CD4-positive, alpha-beta T cell (primary cell): ENCODE measurements at regions not wholly inside any gene's neighbourhood (a gene's known extent, or its start where the extent isn't known, plus 50 kb on each side); places are given as distances from the start of the nearest gene placed in this dataset.

Experiments
- ATAC-seq: fragments of 200-7000 bp; cut with Tn5 transposase; one replicate; pipeline ENCODE4 v1.10.0; 2022; ENCODE audit warnings: mild to moderate bottlenecking; ENCODE audit not compliant: poor library complexity
- CTCF ChIA-PET: fragments of 350-600 bp; sonication (Branson Sonifier 250); formaldehyde crosslinking; loops from one replicate; lab custom pipeline; 2021; ENCODE audit warnings: antibody characterized with exemption, inconsistent platforms; lab: Charles Lee
- POLR2A ChIA-PET: fragments of 350-600 bp; sonication (Branson Sonifier 250); formaldehyde crosslinking; loops from one replicate; lab custom pipeline; 2021; ENCODE audit warnings: antibody characterized with exemption, inconsistent platforms; lab: Charles Lee
- DNase-seq, 14 experiments: peaks; one replicate each; pipeline ENCODE4 v3.0.0-alpha.2; 2013 to 2020; ENCODE audit warnings: mixed read lengths in 2 of 14
- H3K27ac ChIP-seq, 2 donors: one replicate each; pipeline versions ENCODE4 v1.5.1 to v1.7.0; 2013; ENCODE audit warnings: low read length in 2 of 2, low read depth in 1 of 2, mild to moderate bottlenecking in 1 of 2
- H3K27me3 ChIP-seq, 2 experiments: 1 replicate in 1 of 2; 2 replicates in 1 of 2; pipeline versions ENCODE4 v1.6.1 to v1.7.0; 2013; ENCODE audit warnings: low read length in 2 of 2, control low read depth in 1 of 2, mild to moderate bottlenecking in 1 of 2, moderate library complexity in 1 of 2; ENCODE audit not compliant: insufficient read depth in 2 of 2, control insufficient read depth in 1 of 2
- H3K36me3 ChIP-seq: one replicate; pipeline ENCODE4 v1.6.1; 2013; ENCODE audit warnings: low read length, control low read depth; ENCODE audit not compliant: insufficient read depth
- H3K4me1 ChIP-seq: one replicate; pipeline ENCODE4 v1.6.1; 2013; ENCODE audit warnings: low read length, control low read depth; ENCODE audit not compliant: insufficient read depth
- H3K4me3 ChIP-seq: one replicate; pipeline ENCODE4 v1.5.1; 2013; ENCODE audit warnings: mild to moderate bottlenecking, low read length, moderate library complexity
- H3K9me3 ChIP-seq, 2 experiments: 1 replicate in 1 of 2; 2 replicates in 1 of 2; pipeline versions ENCODE4 v1.6.1 to v1.7.0; 2013; ENCODE audit warnings: low read length in 2 of 2, mild to moderate bottlenecking in 2 of 2, control low read depth in 1 of 2, moderate library complexity in 1 of 2; ENCODE audit not compliant: control insufficient read depth in 1 of 2, insufficient read depth in 1 of 2
- H3K27ac Mint-ChIP-seq: one replicate; pipeline ENCODE4 v1.8.0; 2020; ENCODE audit warnings: mixed read lengths
- H3K27me3 Mint-ChIP-seq: one replicate; pipeline ENCODE4 v1.8.0; 2021; ENCODE audit warnings: mixed read lengths
- H3K36me3 Mint-ChIP-seq: one replicate; pipeline ENCODE4 v1.8.0; 2021; ENCODE audit warnings: low read depth, mixed read lengths
- H3K4me1 Mint-ChIP-seq: one replicate; pipeline ENCODE4 v1.8.0; 2021; ENCODE audit warnings: low read depth, mixed read lengths
- H3K4me3 Mint-ChIP-seq: one replicate; pipeline ENCODE4 v1.8.0; 2020; ENCODE audit warnings: mild to moderate bottlenecking, mixed read lengths
- H3K9me3 Mint-ChIP-seq: one replicate; pipeline ENCODE4 v1.8.0; 2020; ENCODE audit warnings: mixed read lengths
- CTCF ChIP-seq: fragments of 200-600 bp; IDR thresholded peaks from one replicate; pipeline ENCODE4 v1.8.0; 2022; ENCODE audit warnings: antibody characterized with exemption, mild to moderate bottlenecking
- intact Hi-C, 2 experiments: fragments of 100-400 bp; cut with DNase I in 1 of 2; cut with micrococcal nuclease in 1 of 2; formaldehyde crosslinking; loops; one replicate each; pipeline versions ENCODE4 v1.15.1 to v1.9.0; 2023 to 2025; cut with DNase I, micrococcal nuclease

DNA sequence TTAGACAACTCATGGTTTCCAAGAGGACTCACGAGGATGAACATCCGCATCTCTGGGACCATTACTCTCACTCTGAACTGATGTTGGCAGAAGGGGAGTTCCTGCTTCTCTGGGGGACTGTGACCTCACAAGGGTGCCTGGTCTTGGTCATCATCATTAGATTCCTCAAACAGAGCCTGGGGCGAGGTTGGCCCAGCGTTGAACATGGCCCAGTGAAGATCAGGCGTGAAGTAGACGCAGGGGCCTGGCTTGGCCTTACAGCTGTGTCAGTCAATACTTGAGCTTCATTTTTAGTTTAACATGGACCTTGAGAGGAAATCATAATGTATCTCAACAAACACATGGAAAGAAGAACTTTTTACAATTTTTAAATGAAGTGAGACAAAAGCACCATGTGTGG lies 617.1 kb downstream of the BRD1 start:
- no peaks in the 10 kb centered on the region for H3K36me3 ChIP-seq
- no peak overlapping the region for H3K4me3 ChIP-seq
- Mint-ChIP-seq H3K4me1 (no peaks in the 10 kb centered on the region), H3K9me3 (no peaks in the 10 kb centered on the region), H3K27ac (no peak overlapping the region), H3K4me3 (no peak overlapping the region), H3K36me3 (no peaks in the 10 kb centered on the region), H3K27me3 (peaks cover 28% of the 10 kb centered on the region)
- H3K27me3 ChIP-seq: no peaks in the 10 kb centered on the region
- no peak for DNase-seq
- ChIA-PET CTCF (no interaction called here), POLR2A (no interaction called here)
- intact Hi-C loops: no loop called here
- H3K27ac ChIP-seq: no peak overlapping the region
- peaks cover 0 to 24% of the 10 kb centered on the region in 2 experiments for H3K9me3 ChIP-seq
- no peak for TF ChIP-seq CTCF
- no peak for ATAC-seq
- H3K4me1 ChIP-seq: no peaks in the 10 kb centered on the region

- H3K9me3 Mint-ChIP-seq: no peaks in the 10 kb centered on the region
- no peak overlapping the region for H3K4me3 Mint-ChIP-seq
- intact Hi-C loops: no loop called here
Measured at GRCh38 chr22:49209452-49210195, 618.0 kb downstream of the BRD1 start.

DNA sequence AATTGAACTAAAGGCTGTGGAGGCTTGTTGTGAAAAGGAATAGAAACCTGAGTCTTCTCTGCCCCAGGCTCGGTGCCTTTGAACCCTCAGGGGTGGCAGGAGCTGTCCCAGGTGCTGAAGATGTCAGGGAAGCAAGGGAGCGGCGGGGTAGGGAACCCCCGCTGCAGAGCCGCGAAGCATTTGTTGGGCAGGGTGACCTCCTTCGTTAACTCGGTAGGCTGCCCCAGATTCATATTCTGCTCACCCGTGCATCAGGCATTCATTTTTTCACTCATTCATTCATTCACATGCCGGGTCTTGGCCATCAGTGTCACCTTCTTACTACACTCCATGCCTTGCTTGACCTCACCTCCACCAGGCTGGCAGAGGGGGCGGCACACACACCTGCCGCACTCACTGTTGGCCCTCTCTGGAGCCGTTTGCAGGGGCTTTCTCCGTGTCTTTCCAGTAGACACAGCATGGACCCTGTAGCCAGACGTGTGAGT lies 618.9 kb downstream of the BRD1 start:
- Histone ChIP-seq H3K4me3 (no peak overlapping the region), H3K4me1 (no peaks in the 10 kb centered on the region), H3K27ac (no peak overlapping the region), H3K9me3 (peaks cover 0 to 17% of the 10 kb centered on the region in 2 experiments), H3K36me3 (no peaks in the 10 kb centered on the region), H3K27me3 (no peaks in the 10 kb centered on the region)
- Mint-ChIP-seq H3K27ac (no peak overlapping the region), H3K9me3 (no peaks in the 10 kb centered on the region), H3K4me1 (no peaks in the 10 kb centered on the region), H3K27me3 (peaks cover 18% of the 10 kb centered on the region), H3K4me3 (no peak overlapping the region), H3K36me3 (no peaks in the 10 kb centered on the region)
- ChIA-PET CTCF (no interaction called here), POLR2A (no interaction called here)
- intact Hi-C loops: no loop called here
- ATAC-seq (no peak), DNase-seq (peak in 1 of 14 experiments; percentile 4)
- no peak for TF ChIP-seq CTCF

More at GRCh38 chr22:49209452-49210195, 618.0 kb downstream of the BRD1 start:
- no peaks in the 10 kb centered on the region for H3K4me1 ChIP-seq
- POLR2A ChIA-PET: no interaction called here
- Mint-ChIP-seq H3K36me3 (no peaks in the 10 kb centered on the region), H3K27ac (no peak overlapping the region), H3K27me3 (peaks cover 24% of the 10 kb centered on the region), H3K4me1 (no peaks in the 10 kb centered on the region)
- H3K27ac ChIP-seq: no peak overlapping the region
- H3K36me3 ChIP-seq: no peaks in the 10 kb centered on the region
- H3K27me3 ChIP-seq: no peaks in the 10 kb centered on the region
- no peak for ATAC-seq
- H3K9me3 ChIP-seq: peaks cover 0 to 17% of the 10 kb centered on the region in 2 experiments
- CTCF ChIA-PET: no interaction called here
- no peak overlapping the region for H3K4me3 ChIP-seq
- TF ChIP-seq CTCF: no peak
- peak in 1 of 14 experiments; percentile 7 for DNase-seq
